ENCODE measurements at regions not wholly inside any gene's neighbourhood (a gene's known extent, or its start where the extent isn't known, plus 50 kb on each side); places are given as distances from the start of the nearest gene placed in this dataset.
A peak's percentile ranks its signal among the peaks of the same experiment; 100 is the strongest.

GRCh38 chr1:4024811-4025210 is 124.7 kb upstream of the C1orf174 start:
- in situ Hi-C loops (cut with MboI; ENCODE audit: low pct_unique_long_range_greater_than_20kb, low sequenced_read_pairs, unreplicated experiment) = no loop called here
- TF ChIP-seq, protein P1, sequence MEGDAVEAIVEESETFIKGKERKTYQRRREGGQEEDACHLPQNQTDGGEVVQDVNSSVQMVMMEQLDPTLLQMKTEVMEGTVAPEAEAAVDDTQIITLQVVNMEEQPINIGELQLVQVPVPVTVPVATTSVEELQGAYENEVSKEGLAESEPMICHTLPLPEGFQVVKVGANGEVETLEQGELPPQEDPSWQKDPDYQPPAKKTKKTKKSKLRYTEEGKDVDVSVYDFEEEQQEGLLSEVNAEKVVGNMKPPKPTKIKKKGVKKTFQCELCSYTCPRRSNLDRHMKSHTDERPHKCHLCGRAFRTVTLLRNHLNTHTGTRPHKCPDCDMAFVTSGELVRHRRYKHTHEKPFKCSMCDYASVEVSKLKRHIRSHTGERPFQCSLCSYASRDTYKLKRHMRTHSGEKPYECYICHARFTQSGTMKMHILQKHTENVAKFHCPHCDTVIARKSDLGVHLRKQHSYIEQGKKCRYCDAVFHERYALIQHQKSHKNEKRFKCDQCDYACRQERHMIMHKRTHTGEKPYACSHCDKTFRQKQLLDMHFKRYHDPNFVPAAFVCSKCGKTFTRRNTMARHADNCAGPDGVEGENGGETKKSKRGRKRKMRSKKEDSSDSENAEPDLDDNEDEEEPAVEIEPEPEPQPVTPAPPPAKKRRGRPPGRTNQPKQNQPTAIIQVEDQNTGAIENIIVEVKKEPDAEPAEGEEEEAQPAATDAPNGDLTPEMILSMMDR (IDR thresholded peaks at IDR 0.05; ENCODE audit: extremely low read depth, insufficient read depth, missing control alignments) = no peak
- no peak for DNase-seq (ENCODE audit: low spot score)

DNA sequence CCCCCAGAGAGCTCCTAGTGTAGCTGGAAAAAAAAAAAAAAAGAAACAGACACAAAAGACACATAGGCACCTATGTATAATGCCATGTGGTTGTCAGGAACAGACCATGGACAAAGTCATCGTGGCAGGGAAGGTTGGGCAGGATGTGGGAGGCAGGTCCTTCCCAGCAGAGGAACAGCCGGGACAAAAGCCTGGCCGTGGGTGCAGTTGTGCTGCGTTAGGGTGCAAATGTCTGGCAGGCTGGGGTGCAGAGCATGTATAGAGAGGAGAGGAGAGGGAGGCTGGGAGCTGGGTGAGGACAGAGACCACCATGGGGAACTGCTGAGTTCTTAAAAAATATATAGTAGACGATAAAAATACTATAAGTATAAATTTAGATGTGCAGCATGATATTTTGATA is 125.7 kb upstream of the C1orf174 start:
- DNase-seq (ENCODE audit: low spot score) = no peak
- TF ChIP-seq, protein P1 (IDR thresholded peaks at IDR 0.05; ENCODE audit: extremely low read depth, insufficient read depth, missing control alignments) = no peak
- in situ Hi-C loops (cut with MboI; ENCODE audit: low pct_unique_long_range_greater_than_20kb, low sequenced_read_pairs, unreplicated experiment) = no loop called here

- in situ Hi-C loops (cut with MboI; ENCODE audit: low pct_unique_long_range_greater_than_20kb, low sequenced_read_pairs, unreplicated experiment) = no loop called here
- no peak for DNase-seq (ENCODE audit: low spot score)
- TF ChIP-seq, protein P1 (IDR thresholded peaks at IDR 0.05; ENCODE audit: extremely low read depth, insufficient read depth, missing control alignments) = no peak
Measured at GRCh38 chr1:4027008-4027407, 126.9 kb upstream of the C1orf174 start.

DNA sequence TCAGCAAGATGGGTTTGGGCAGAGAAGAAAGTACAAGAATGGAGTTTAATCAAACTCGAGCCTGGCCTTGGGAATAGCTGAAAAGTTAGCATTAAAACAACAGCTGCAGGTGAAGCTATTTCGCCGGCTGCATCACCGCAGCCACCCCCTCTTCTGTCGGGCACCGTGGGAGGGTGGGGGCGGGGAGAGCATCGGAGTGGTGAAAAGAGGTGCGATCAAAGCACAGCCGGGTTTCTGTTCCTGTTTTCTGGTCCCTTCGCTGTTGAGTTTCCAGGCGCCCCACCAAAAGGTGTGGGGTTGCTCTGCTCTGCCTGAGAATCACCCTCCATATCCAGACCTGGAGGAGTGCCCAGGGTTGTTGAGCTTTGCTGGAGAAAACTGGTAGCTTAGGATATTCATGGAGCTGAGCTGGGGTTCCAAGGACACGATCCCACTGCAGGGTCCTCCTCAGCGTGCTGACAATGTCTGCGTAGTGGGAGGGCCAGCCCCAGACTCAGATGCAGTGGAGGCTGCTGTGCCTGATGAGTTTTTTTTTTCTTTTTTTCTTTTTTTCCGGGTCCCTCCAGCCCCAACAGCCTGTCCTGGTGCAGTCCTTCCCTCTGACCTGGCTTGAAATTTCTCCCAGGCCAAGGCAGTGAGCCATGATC is 127.5 kb upstream of the C1orf174 start:
- DNase-seq (ENCODE audit: low spot score) = peak; percentile 85
- TF ChIP-seq, protein P1 (IDR thresholded peaks at IDR 0.05; ENCODE audit: extremely low read depth, insufficient read depth, missing control alignments) = no peak

DNA sequence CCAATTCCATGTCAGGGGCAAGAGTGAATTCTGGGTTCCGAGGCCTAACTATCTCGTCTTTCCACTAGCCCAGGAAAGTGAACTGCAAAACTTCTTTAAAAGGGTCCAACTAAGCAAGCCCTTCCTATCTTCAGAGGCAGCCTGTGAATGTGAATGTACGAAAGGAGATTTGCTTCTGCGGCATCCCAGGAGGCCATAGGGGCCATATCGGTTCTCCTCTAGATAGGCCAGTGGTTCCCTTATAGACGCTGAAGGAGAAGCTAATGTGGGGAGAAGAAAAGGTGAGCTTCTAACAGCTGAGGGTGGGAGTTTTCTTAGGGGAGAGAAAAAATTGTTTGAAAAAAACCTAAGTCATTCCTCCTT is 128.0 kb upstream of the C1orf174 start:
- in situ Hi-C loops (cut with MboI; ENCODE audit: low pct_unique_long_range_greater_than_20kb, low sequenced_read_pairs, unreplicated experiment) = no loop called here
- no peak for DNase-seq (ENCODE audit: low spot score)
- TF ChIP-seq, protein P1 (IDR thresholded peaks at IDR 0.05; ENCODE audit: extremely low read depth, insufficient read depth, missing control alignments) = no peak

More for the DNA sequence above, 127.5 kb upstream of the C1orf174 start:
- in situ Hi-C loops (cut with MboI; ENCODE audit: low pct_unique_long_range_greater_than_20kb, low sequenced_read_pairs, unreplicated experiment) = no loop called here

DNA sequence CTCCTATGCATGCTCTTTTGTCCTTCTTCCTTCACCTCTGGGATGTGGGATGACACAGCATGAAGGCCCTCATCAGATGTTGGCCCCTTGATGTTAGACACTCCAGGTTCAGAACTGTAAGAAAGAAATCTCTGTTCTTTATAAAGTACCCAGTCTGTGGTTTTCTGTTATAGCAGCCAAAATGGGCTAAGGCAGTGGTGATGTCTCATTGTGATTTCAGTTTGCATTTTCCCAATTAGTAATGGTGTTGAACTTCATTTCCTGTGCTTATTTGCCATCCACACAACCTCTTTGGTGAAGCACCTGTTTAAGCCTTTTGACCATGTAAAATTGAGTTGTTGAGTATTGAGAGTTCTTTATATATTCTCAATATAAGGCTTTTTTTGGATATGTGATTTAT is 129.3 kb upstream of the C1orf174 start:
- TF ChIP-seq, protein P1 (IDR thresholded peaks at IDR 0.05; ENCODE audit: extremely low read depth, insufficient read depth, missing control alignments) = no peak
- in situ Hi-C loops (cut with MboI; ENCODE audit: low pct_unique_long_range_greater_than_20kb, low sequenced_read_pairs, unreplicated experiment) = no loop called here
- DNase-seq (ENCODE audit: low spot score) = no peak
